ENCODE measurements at regions not wholly inside any gene's neighbourhood (a gene's known extent, or its start where the extent isn't known, plus 50 kb on each side); places are given as distances from the start of the nearest gene placed in this dataset.

DNA sequence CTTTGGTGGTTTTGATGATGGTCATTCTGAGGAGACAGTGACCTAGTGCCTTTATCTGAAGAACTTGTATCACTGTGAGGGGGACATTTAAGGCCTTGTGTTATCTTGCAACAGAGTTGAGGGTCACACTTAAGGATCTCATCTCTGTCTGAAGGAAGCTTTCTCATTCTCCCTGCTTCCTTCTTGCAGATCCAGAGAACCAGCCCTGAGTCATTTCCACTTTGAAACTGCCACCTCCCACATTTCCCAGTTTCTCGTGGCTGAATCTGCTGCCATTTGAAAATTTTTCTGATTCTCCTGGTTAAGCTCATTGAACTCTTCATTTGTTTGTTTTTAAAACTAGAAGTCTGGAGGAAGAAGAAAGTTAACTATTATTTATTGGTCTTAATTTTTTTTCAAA lies 190.2 kb upstream of the CDH11 start:
- TF ChIP-seq CTCF (IDR thresholded peaks at IDR 0.05; ENCODE audit: control extremely low read depth in 1 of 3, insufficient read depth in 1 of 3, low read depth in 1 of 3, low read length in 3 of 3) (no peak), EP300 (IDR thresholded peaks at IDR 0.05; ENCODE audit: borderline replicate concordance in 1 of 2, low read depth in 2 of 2, low read length in 2 of 2) (no peak), SP1 (IDR thresholded peaks at IDR 0.05; ENCODE audit: low read depth, low read length) (no peak), SIN3A (conservative IDR thresholded peaks at IDR 0.05 in 1 of 2, IDR thresholded peaks at IDR 0.05 in 1 of 2; ENCODE audit: low read depth in 1 of 2, low read length in 2 of 2) (no peak), JUND (IDR thresholded peaks at IDR 0.05; ENCODE audit: low read length) (no peak), BCL11A (IDR thresholded peaks at IDR 0.05; ENCODE audit: low read depth in 2 of 2, low read length in 2 of 2) (no peak), YY1 (IDR thresholded peaks at IDR 0.05; ENCODE audit: low read depth, low read length) (no peak)
- TF ChIP-seq, protein P1, sequence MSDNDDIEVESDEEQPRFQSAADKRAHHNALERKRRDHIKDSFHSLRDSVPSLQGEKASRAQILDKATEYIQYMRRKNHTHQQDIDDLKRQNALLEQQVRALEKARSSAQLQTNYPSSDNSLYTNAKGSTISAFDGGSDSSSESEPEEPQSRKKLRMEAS (IDR thresholded peaks at IDR 0.05): no peak
- TF ChIP-seq, protein P2, sequence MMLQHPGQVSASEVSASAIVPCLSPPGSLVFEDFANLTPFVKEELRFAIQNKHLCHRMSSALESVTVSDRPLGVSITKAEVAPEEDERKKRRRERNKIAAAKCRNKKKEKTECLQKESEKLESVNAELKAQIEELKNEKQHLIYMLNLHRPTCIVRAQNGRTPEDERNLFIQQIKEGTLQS (IDR thresholded peaks at IDR 0.05; ENCODE audit: insufficient read depth, low read depth, low read length): no peak

All from H1 (cell line).